IMR-90 (cell line): ENCODE measurements at regions not wholly inside any gene's neighbourhood (a gene's known extent, or its start where the extent isn't known, plus 50 kb on each side); places are given as distances from the start of the nearest gene placed in this dataset.
A peak's percentile ranks its signal among the peaks of the same experiment; 100 is the strongest.

Source experiments
- ATAC-seq: fragments of 200-7000 bp; cut with Tn5 transposase; 2 replicates; pipeline ENCODE4 v1.9.1; 2020; ENCODE audit warnings: low read depth, mild to moderate bottlenecking, moderate library complexity
- BruUV-seq: library from RNA; stranded (reverse); fragments of 400-500 nt; replicated peaks from 2 replicates; lab custom pipeline; 2021; lab: Mats Ljungman, UMichigan
- CTCF ChIA-PET: fragments of 300-600 bp; formaldehyde crosslinking; extraction: SDS; loops from one replicate; lab custom pipeline; 2021; ENCODE audit warnings: antibody characterized with exemption; lab: Yijun Ruan, JAX
- POLR2A ChIA-PET: fragments of 300-600 bp; sonication (Branson Sonifier 250); formaldehyde crosslinking; loops from one replicate; lab custom pipeline; 2022; ENCODE audit warnings: antibody characterized with exemption; ENCODE audit not compliant: unreplicated experiment; lab: Charles Lee
- DNase-seq: peaks from one replicate; pipeline ENCODE4 v3.0.0; 2013
- H2AFZ ChIP-seq: replicated peaks from 2 replicates; pipeline ENCODE3; 2013; ENCODE audit warnings: low read length, mild to moderate bottlenecking; ENCODE audit not compliant: poor library complexity
- H2AK5ac ChIP-seq: 2 replicates; pipeline ENCODE4 v1.6.1; 2013; ENCODE audit warnings: low read depth, low read length, inconsistent platforms
- H2AK9ac ChIP-seq: replicated peaks from 2 replicates; pipeline ENCODE3; 2013; ENCODE audit warnings: mild to moderate bottlenecking, low read depth, low read length, moderate library complexity; ENCODE audit not compliant: poor library complexity
- H2BK120ac ChIP-seq: 2 replicates; pipeline ENCODE4 v1.6.1; 2013; ENCODE audit warnings: low read depth, low read length, inconsistent platforms
- H2BK15ac ChIP-seq: 3 replicates; pipeline ENCODE4 v1.6.1; 2013; ENCODE audit warnings: low read depth, low read length, inconsistent platforms
- H2BK20ac ChIP-seq: 2 replicates; pipeline ENCODE4 v1.6.1; 2013; ENCODE audit warnings: low read depth, mild to moderate bottlenecking, inconsistent platforms, low read length, moderate library complexity
- H2BK5ac ChIP-seq: 2 replicates; pipeline ENCODE4 v1.6.1; 2013; ENCODE audit warnings: mild to moderate bottlenecking, low read depth, low read length, inconsistent platforms; ENCODE audit not compliant: poor library complexity, severe bottlenecking
- H3K14ac ChIP-seq: replicated peaks from 2 replicates; pipeline ENCODE4 v1.6.1; 2013; ENCODE audit warnings: low read depth, low read length, inconsistent platforms
- H3K18ac ChIP-seq: 2 replicates; pipeline ENCODE4 v1.6.1; 2013; ENCODE audit warnings: low read depth, low read length, control low read depth
- H3K23ac ChIP-seq: 2 replicates; pipeline ENCODE4 v1.6.1; 2013; ENCODE audit warnings: low read depth, low read length, inconsistent platforms
- H3K27ac ChIP-seq: 2 replicates; pipeline ENCODE4 v1.5.1; 2013; ENCODE audit warnings: mild to moderate bottlenecking, control low read depth, low read length; ENCODE audit not compliant: insufficient read depth
- H3K27me3 ChIP-seq: 2 replicates; pipeline ENCODE4 v1.6.1; 2013; ENCODE audit warnings: low read length; ENCODE audit not compliant: control insufficient read depth, insufficient read depth
- H3K36me3 ChIP-seq: 2 replicates; pipeline ENCODE4 v1.6.1; 2013; ENCODE audit warnings: low read length, mixed read lengths; ENCODE audit not compliant: control insufficient read depth, insufficient read depth
- H3K4ac ChIP-seq: 2 replicates; pipeline ENCODE4 v1.6.1; 2013; ENCODE audit warnings: low read depth, low read length, inconsistent platforms
- H3K4me1 ChIP-seq: 2 replicates; pipeline ENCODE4 v1.6.1; 2013; ENCODE audit warnings: low read length, mixed read lengths; ENCODE audit not compliant: control insufficient read depth, insufficient read depth
- H3K4me2 ChIP-seq: 2 replicates; pipeline ENCODE4 v1.6.1; 2013; ENCODE audit warnings: low read depth, mild to moderate bottlenecking, control low read depth, low read length, moderate library complexity
- H3K4me3 ChIP-seq: 2 replicates; pipeline ENCODE4 v1.5.1; 2013; ENCODE audit warnings: low read depth, mild to moderate bottlenecking, control low read depth, low read length, moderate library complexity; ENCODE audit not compliant: insufficient read depth
- H3K56ac ChIP-seq: 2 replicates; pipeline ENCODE4 v1.6.1; 2013; ENCODE audit warnings: low read length, inconsistent platforms; ENCODE audit not compliant: insufficient read depth; ENCODE audit errors: extremely low read depth
- H3K79me1 ChIP-seq, 2 experiments: 2 replicates each; pipeline ENCODE4 v1.6.1; 2013; ENCODE audit warnings: low read length in 2 of 2, inconsistent platforms in 1 of 2, low read depth in 1 of 2
- H3K9ac ChIP-seq: 2 replicates; pipeline ENCODE4 v1.6.1; 2013; ENCODE audit warnings: low read depth, low read length, control low read depth
- H3K9me1 ChIP-seq: 2 replicates; pipeline ENCODE4 v1.6.1; 2013; ENCODE audit warnings: low read length, inconsistent platforms; ENCODE audit not compliant: insufficient read depth
- H3K9me3 ChIP-seq: 2 replicates; pipeline ENCODE4 v1.6.1; 2013; ENCODE audit warnings: low read length; ENCODE audit not compliant: control insufficient read depth, insufficient read depth
- H4K20me1 ChIP-seq: 2 replicates; pipeline ENCODE4 v1.6.1; 2013; ENCODE audit warnings: low read length, inconsistent platforms; ENCODE audit not compliant: insufficient read depth
- H4K5ac ChIP-seq: 2 replicates; pipeline ENCODE4 v1.6.1; 2013; ENCODE audit warnings: mild to moderate bottlenecking, low read depth, low read length, control low read depth
- H4K8ac ChIP-seq, 2 experiments: 2 replicates each; pipeline ENCODE4 v1.6.1; 2013; ENCODE audit warnings: low read depth in 2 of 2, low read length in 2 of 2, control low read depth in 1 of 2, inconsistent platforms in 1 of 2
- H4K91ac ChIP-seq: 2 replicates; pipeline ENCODE4 v1.6.1; 2013; ENCODE audit warnings: low read depth, low read length, inconsistent platforms; ENCODE audit not compliant: insufficient read depth
- BHLHE40 ChIP-seq: fragments of 150-350 bp; IDR thresholded peaks from 2 replicates; pipeline ENCODE4 v1.6.1; 2016; ENCODE audit warnings: mild to moderate bottlenecking, low read depth, low read length
- CEBPB ChIP-seq: IDR thresholded peaks from 2 replicates; pipeline ENCODE4 v1.6.1; 2012; ENCODE audit warnings: low read depth, low read length, improper control_type of control experiment
- CHD1 ChIP-seq: IDR thresholded peaks from 2 replicates; pipeline ENCODE4 v1.6.1; 2012; ENCODE audit warnings: low read depth, low read length, improper control_type of control experiment
- CTCF ChIP-seq: conservative IDR thresholded peaks from 2 replicates; pipeline ENCODE4 v1.5.1; 2012; ENCODE audit warnings: mild to moderate bottlenecking, low read depth, low read length, improper control_type of control experiment
- FOS ChIP-seq: fragments of 150-350 bp; IDR thresholded peaks from 2 replicates; pipeline ENCODE4 v1.6.1; 2016; ENCODE audit warnings: low read depth, low read length
- MAFK ChIP-seq: IDR thresholded peaks from 2 replicates; pipeline ENCODE4 v1.6.1; 2012; ENCODE audit warnings: low read depth, low read length, improper control_type of control experiment
- MXI1 ChIP-seq: IDR thresholded peaks from 2 replicates; pipeline ENCODE4 v1.6.1; 2012; ENCODE audit warnings: low read depth, mild to moderate bottlenecking, low read length, moderate library complexity, borderline replicate concordance
- NFE2L2 ChIP-seq: fragments of 150-350 bp; IDR thresholded peaks from 2 replicates; pipeline ENCODE4 v1.6.1; 2016; ENCODE audit warnings: low read depth, mild to moderate bottlenecking, low read length
- POLR2A ChIP-seq: IDR thresholded peaks from 2 replicates; pipeline ENCODE4 v1.6.1; 2012; ENCODE audit warnings: mild to moderate bottlenecking, low read depth, low read length
- RAD21 ChIP-seq: IDR thresholded peaks from 2 replicates; pipeline ENCODE4 v1.6.1; 2012; ENCODE audit warnings: low read length, improper control_type of control experiment
- RCOR1 ChIP-seq: IDR thresholded peaks from 2 replicates; pipeline ENCODE4 v1.6.1; 2012; ENCODE audit warnings: mild to moderate bottlenecking, low read length, improper control_type of control experiment; ENCODE audit not compliant: insufficient replicate concordance
- USF2 ChIP-seq: fragments of 150-350 bp; IDR thresholded peaks from 2 replicates; pipeline ENCODE4 v1.6.1; 2017; ENCODE audit warnings: mild to moderate bottlenecking, antibody characterized with exemption, low read length, low read depth
- WGBS, 2 experiments: methylation state at CpG; one replicate each; pipeline versions ENCODE4 v1.1.5 to v1.1.7; 2013; ENCODE audit warnings: missing lambda C conversion rate in 2 of 2; ENCODE audit not compliant: insufficient read length in 1 of 2; ENCODE audit errors: extremely low coverage in 2 of 2; 5-methylcytosine and 5-hydroxymethylcytosine counted together
- dilution Hi-C: fragments of 300-500 bp; cut with HindIII; formaldehyde crosslinking; loops from one replicate; pipeline ENCODE4 v1.14.3; 2018; ENCODE audit warnings: low sequenced_read_pairs; ENCODE audit not compliant: unreplicated experiment
- in situ Hi-C: fragments of 300-500 bp; cut with MboI; formaldehyde crosslinking; loops from 3 replicates; pipeline ENCODE4 v1.14.3; 2019; ENCODE audit warnings: low sequenced_read_pairs, inconsistent platforms, mixed read lengths
- intact Hi-C: fragments of 100-400 bp; cut with micrococcal nuclease; formaldehyde crosslinking; loops from 2 replicates; pipeline ENCODE4 v1.10.0; 2022

- Histone ChIP-seq H3K27ac (peak overlapping the region; percentile 86), H3K4ac (peak overlapping the region; percentile 95), H3K9ac (peak overlapping the region; percentile 53), H3K56ac (peak overlapping the region; percentile 78), H2AK5ac (peak overlapping the region; percentile 91), H3K18ac (peak overlapping the region; percentile 94), H2AFZ (no peak overlapping the region), H3K27me3 (no peaks in the 10 kb centered on the region), H3K79me1 (peaks cover 0 to 7% of the 10 kb centered on the region in 2 experiments; a peak in 1 of 4 replicates), H3K4me1 (peaks cover 28% of the 10 kb centered on the region), H2BK5ac (peak overlapping the region; percentile 100), H3K36me3 (no peaks in the 10 kb centered on the region), H4K5ac (peak overlapping the region; percentile 96), H2BK120ac (peak overlapping the region; percentile 94), H2BK15ac (peak overlapping the region; percentile 96; the same call in 2 of the 3 replicates), H4K8ac (peak overlapping the region; percentile 92 to 94), H2BK20ac (peak overlapping the region; percentile 97), H4K20me1 (no peaks in the 10 kb centered on the region), H3K4me3 (no peak overlapping the region), H3K9me3 (no peaks in the 10 kb centered on the region), H3K14ac (peak overlapping the region; percentile 83), H4K91ac (peak overlapping the region; percentile 96), H3K4me2 (no peak overlapping the region), H3K9me1 (peaks cover 18% of the 10 kb centered on the region; the same call in 1 of the 2 replicates), H2AK9ac (no peak overlapping the region), H3K23ac (peak overlapping the region; percentile 84)
- peak; percentile 89 for DNase-seq
- no TSS peak for BruUV-seq
- dilution Hi-C loops: no loop called here
- intact Hi-C loops: loop anchor here (2.0 to 10.0 kb wide), 7 partner anchors 69 to 579 kb away; no protein-coding TSS in a partner anchor
- in situ Hi-C loops: no loop called here
- POLR2A ChIA-PET: interaction anchor here (0.9 kb wide), 2 partner anchors 9 to 123 kb away, joined by 3 to 4 read pairs; no protein-coding TSS in a partner anchor
- TF ChIP-seq BHLHE40: no peak; the same call in 1 of the 2 replicates
- TF ChIP-seq FOS: peak; percentile 17; the same call in 1 of the 2 replicates
- no peak for TF ChIP-seq MXI1
- TF ChIP-seq CTCF: no peak
- no peak for TF ChIP-seq RAD21
- TF ChIP-seq CEBPB: peak; percentile 21; the same call in 1 of the 2 replicates
- no peak for TF ChIP-seq RCOR1
- no peak for TF ChIP-seq POLR2A
- no peak for TF ChIP-seq USF2
- no peak for TF ChIP-seq MAFK
- no peak for TF ChIP-seq CHD1
- TF ChIP-seq NFE2L2: no peak
- CTCF ChIA-PET: interaction anchor here (0.7 to 1.1 kb wide), 2 partner anchors 99 to 570 kb away, joined by 4 read pairs; no protein-coding TSS in a partner anchor
- ATAC-seq: no peak
- no CpG with 5 or more reads among the region's 5 CpGs for WGBS, 2 experiments
These were observed 331.0 kb upstream of the RASGRP1 start for GRCh38 chr15:38895326-38896255.
